ENCODE measurements at regions not wholly inside any gene's neighbourhood (a gene's known extent, or its start where the extent isn't known, plus 50 kb on each side); places are given as distances from the start of the nearest gene placed in this dataset.
"Not testable (repeated sequence)": the region's sequence is repeated elsewhere in the genome, so short reads cannot be mapped to it uniquely, and the experiment has no call there.

DNA sequence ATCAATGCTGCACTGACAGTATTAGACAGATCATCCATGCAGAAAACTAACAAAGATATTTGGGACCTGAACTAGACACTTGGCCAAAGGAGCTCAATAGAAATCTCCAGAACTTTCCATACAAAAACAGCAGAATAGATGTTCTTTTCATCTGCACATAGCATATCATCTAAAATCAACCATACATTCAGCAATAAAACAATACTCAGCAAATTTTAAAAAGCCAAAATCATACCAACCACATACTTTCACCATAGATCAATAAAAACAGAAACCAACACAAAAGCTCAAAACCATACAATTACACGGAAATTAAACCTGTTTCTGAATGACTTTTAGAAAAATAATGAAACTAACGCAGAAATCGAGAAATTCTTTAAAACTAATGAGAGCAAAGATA lies 592.6 kb downstream of the SLITRK5 start:
- Histone ChIP-seq H3K9me3 (ENCODE audit: control insufficient read depth, insufficient read depth, low read length) (no peaks in the 10 kb centered on the region), H3K27ac (ENCODE audit: low read length) (no peak overlapping the region), H3K27me3 (ENCODE audit: control insufficient read depth, insufficient read depth, low read length) (no peaks in the 10 kb centered on the region), H3K4me1 (ENCODE audit: control insufficient read depth, insufficient read depth, low read length) (no peaks in the 10 kb centered on the region), H3K36me3 (ENCODE audit: control insufficient read depth, insufficient read depth, low read length) (no peaks in the 10 kb centered on the region), H3K4me3 (ENCODE audit: low read length) (no peak overlapping the region)
- Mint-ChIP-seq H3K9me3 (peaks cover 2 to 3% of the 10 kb centered on the region in 2 donors), H3K36me3 (peaks cover 7% of the 10 kb centered on the region), H3K4me3 (no peak overlapping the region), H3K4me1 (peaks cover 0 to 4% of the 10 kb centered on the region in 2 donors), H3K27ac (no peak overlapping the region), H3K27me3 (ENCODE audit: low read depth in 2 of 2) (no peaks in the 10 kb centered on the region)
- TF ChIP-seq, protein P1, sequence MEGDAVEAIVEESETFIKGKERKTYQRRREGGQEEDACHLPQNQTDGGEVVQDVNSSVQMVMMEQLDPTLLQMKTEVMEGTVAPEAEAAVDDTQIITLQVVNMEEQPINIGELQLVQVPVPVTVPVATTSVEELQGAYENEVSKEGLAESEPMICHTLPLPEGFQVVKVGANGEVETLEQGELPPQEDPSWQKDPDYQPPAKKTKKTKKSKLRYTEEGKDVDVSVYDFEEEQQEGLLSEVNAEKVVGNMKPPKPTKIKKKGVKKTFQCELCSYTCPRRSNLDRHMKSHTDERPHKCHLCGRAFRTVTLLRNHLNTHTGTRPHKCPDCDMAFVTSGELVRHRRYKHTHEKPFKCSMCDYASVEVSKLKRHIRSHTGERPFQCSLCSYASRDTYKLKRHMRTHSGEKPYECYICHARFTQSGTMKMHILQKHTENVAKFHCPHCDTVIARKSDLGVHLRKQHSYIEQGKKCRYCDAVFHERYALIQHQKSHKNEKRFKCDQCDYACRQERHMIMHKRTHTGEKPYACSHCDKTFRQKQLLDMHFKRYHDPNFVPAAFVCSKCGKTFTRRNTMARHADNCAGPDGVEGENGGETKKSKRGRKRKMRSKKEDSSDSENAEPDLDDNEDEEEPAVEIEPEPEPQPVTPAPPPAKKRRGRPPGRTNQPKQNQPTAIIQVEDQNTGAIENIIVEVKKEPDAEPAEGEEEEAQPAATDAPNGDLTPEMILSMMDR (IDR thresholded peaks at IDR 0.05) = no peak
- WGBS (ENCODE audit: insufficient coverage) = 100% methylated on average over 1 of the region's 3 CpGs
- DNase-seq = no peak
- intact Hi-C loops (cut with micrococcal nuclease) = no loop called here
- ATAC-seq = no peak

GRCh38 chr13:88281841-88282240 lies 610.7 kb downstream of the SLITRK5 start:
- no peaks in the 10 kb centered on the region for H3K36me3 ChIP-seq (ENCODE audit: control insufficient read depth, insufficient read depth, low read length)
- H3K4me3 ChIP-seq (ENCODE audit: low read length) = no peak overlapping the region
- no peak for ATAC-seq
- Mint-ChIP-seq H3K4me3 (no peak overlapping the region), H3K4me1 (no peaks in the 10 kb centered on the region), H3K9me3 (peaks cover 2 to 3% of the 10 kb centered on the region in 2 donors), H3K27me3 (ENCODE audit: low read depth in 2 of 2) (no peaks in the 10 kb centered on the region), H3K36me3 (peaks cover 8% of the 10 kb centered on the region), H3K27ac (no peak overlapping the region)
- H3K9me3 ChIP-seq (ENCODE audit: control insufficient read depth, insufficient read depth, low read length) = no peaks in the 10 kb centered on the region
- WGBS (ENCODE audit: insufficient coverage) = 80% methylated on average over 3 of the region's 3 CpGs
- no peaks in the 10 kb centered on the region for H3K4me1 ChIP-seq (ENCODE audit: control insufficient read depth, insufficient read depth, low read length)
- H3K27ac ChIP-seq (ENCODE audit: low read length) = no peak overlapping the region
- DNase-seq = no peak
- no peaks in the 10 kb centered on the region for H3K27me3 ChIP-seq (ENCODE audit: control insufficient read depth, insufficient read depth, low read length)
- intact Hi-C loops (cut with micrococcal nuclease) = no loop called here
- TF ChIP-seq, protein P1 (IDR thresholded peaks at IDR 0.05) = no peak

DNA sequence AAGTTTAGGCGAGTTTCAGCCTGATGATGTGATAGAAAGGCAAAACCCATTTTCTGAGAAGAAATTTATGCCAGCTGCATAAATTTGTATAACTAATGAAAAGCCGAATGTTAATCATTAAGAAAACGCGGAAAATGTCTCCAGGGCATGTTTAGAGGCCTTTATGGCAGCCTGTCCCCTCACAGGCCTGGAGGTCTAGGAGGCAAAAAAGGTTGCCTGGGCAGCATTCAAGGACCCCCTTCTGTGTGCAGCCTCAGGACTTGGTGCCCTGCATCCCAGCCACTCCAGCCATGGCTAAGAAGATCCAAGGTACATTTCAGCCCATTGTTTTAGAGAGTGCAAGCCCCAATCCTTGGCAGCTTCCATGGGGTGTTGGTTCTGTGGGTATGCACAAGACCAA lies 614.2 kb downstream of the SLITRK5 start:
- Histone ChIP-seq H3K4me3 (ENCODE audit: low read length) (no peak overlapping the region), H3K27ac (ENCODE audit: low read length) (no peak overlapping the region), H3K36me3 (ENCODE audit: control insufficient read depth, insufficient read depth, low read length) (no peaks in the 10 kb centered on the region), H3K9me3 (ENCODE audit: control insufficient read depth, insufficient read depth, low read length) (no peaks in the 10 kb centered on the region), H3K27me3 (ENCODE audit: control insufficient read depth, insufficient read depth, low read length) (no peaks in the 10 kb centered on the region), H3K4me1 (ENCODE audit: control insufficient read depth, insufficient read depth, low read length) (no peaks in the 10 kb centered on the region)
- no peaks in the 10 kb centered on the region for H3K27me3 Mint-ChIP-seq (ENCODE audit: low read depth in 2 of 2)
- H3K9me3 Mint-ChIP-seq = peaks cover 2 to 4% of the 10 kb centered on the region in 2 donors
- H3K4me1 Mint-ChIP-seq = no peaks in the 10 kb centered on the region
- no peak overlapping the region for H3K27ac Mint-ChIP-seq
- no peak for DNase-seq
- H3K36me3 Mint-ChIP-seq = peaks cover 8% of the 10 kb centered on the region
- TF ChIP-seq, protein P1 (IDR thresholded peaks at IDR 0.05) = no peak
- intact Hi-C loops (cut with micrococcal nuclease) = no loop called here
- H3K4me3 Mint-ChIP-seq = no peak overlapping the region
- ATAC-seq = no peak
- WGBS (ENCODE audit: insufficient coverage) = 90% methylated on average over 4 of the region's 4 CpGs

GRCh38 chr13:88288326-88288725 lies 617.2 kb downstream of the SLITRK5 start:
- DNase-seq = no peak
- Mint-ChIP-seq H3K36me3 (peaks cover 8% of the 10 kb centered on the region), H3K4me3 (no peak overlapping the region), H3K9me3 (peaks cover 2 to 5% of the 10 kb centered on the region in 2 donors), H3K4me1 (no peaks in the 10 kb centered on the region), H3K27me3 (ENCODE audit: low read depth in 2 of 2) (no peaks in the 10 kb centered on the region), H3K27ac (no peak overlapping the region)
- no peak overlapping the region for H3K27ac ChIP-seq (ENCODE audit: low read length)
- WGBS (ENCODE audit: insufficient coverage) = 100% methylated on average over 1 of the region's 1 CpG
- no peaks in the 10 kb centered on the region for H3K9me3 ChIP-seq (ENCODE audit: control insufficient read depth, insufficient read depth, low read length)
- no peaks in the 10 kb centered on the region for H3K4me1 ChIP-seq (ENCODE audit: control insufficient read depth, insufficient read depth, low read length)
- H3K36me3 ChIP-seq (ENCODE audit: control insufficient read depth, insufficient read depth, low read length) = no peaks in the 10 kb centered on the region
- TF ChIP-seq, protein P1 (IDR thresholded peaks at IDR 0.05) = no peak
- H3K4me3 ChIP-seq (ENCODE audit: low read length) = no peak overlapping the region
- no peaks in the 10 kb centered on the region for H3K27me3 ChIP-seq (ENCODE audit: control insufficient read depth, insufficient read depth, low read length)
- no peak for ATAC-seq
- intact Hi-C loops (cut with micrococcal nuclease) = no loop called here

GRCh38 chr13:88291731-88292130 lies 620.6 kb downstream of the SLITRK5 start:
- intact Hi-C loops (cut with micrococcal nuclease) = not testable (repeated sequence)

More at GRCh38 chr13:88291731-88292130, 620.6 kb downstream of the SLITRK5 start:
- H3K4me1 Mint-ChIP-seq; H3K36me3 Mint-ChIP-seq; H3K27me3 Mint-ChIP-seq (ENCODE audit: low read depth in 2 of 2); H3K27me3 ChIP-seq (ENCODE audit: control insufficient read depth, insufficient read depth, low read length); ATAC-seq; H3K4me3 ChIP-seq (ENCODE audit: low read length); H3K36me3 ChIP-seq (ENCODE audit: control insufficient read depth, insufficient read depth, low read length); H3K27ac ChIP-seq (ENCODE audit: low read length); H3K4me1 ChIP-seq (ENCODE audit: control insufficient read depth, insufficient read depth, low read length); H3K27ac Mint-ChIP-seq; DNase-seq; H3K9me3 ChIP-seq (ENCODE audit: control insufficient read depth, insufficient read depth, low read length); H3K4me3 Mint-ChIP-seq; H3K9me3 Mint-ChIP-seq: not testable (repeated sequence)
- WGBS (ENCODE audit: insufficient coverage) = 96% methylated on average over 26 of the region's 26 CpGs
